GM20000 (cell line): ENCODE measurements at regions not wholly inside any gene's neighbourhood (a gene's known extent, or its start where the extent isn't known, plus 50 kb on each side); places are given as distances from the start of the nearest gene placed in this dataset.
"Not testable (repeated sequence)": the region's sequence is repeated elsewhere in the genome, so short reads cannot be mapped to it uniquely, and the experiment has no call there.

Source experiments
- DNase-seq: peaks from one replicate; pipeline ENCODE4 v3.0.0; 2012; ENCODE audit warnings: low spot score
- CTCF ChIP-seq: IDR thresholded peaks from 2 replicates; pipeline ENCODE4 v1.5.1; 2012; ENCODE audit warnings: mild to moderate bottlenecking, control low read depth; ENCODE audit errors: extremely low read depth, missing control alignments

- DNase-seq, result no peak
These were observed 747.9 kb downstream of the TMTC2 start for GRCh38 chr12:83434600-83434999.

GRCh38 chr12:83432176-83432719 is 745.5 kb downstream of the TMTC2 start:
- no peak for TF ChIP-seq CTCF
- no peak for DNase-seq

More at GRCh38 chr12:83434600-83434999, 747.9 kb downstream of the TMTC2 start:
- no peak for TF ChIP-seq CTCF

- DNase-seq, result not testable (repeated sequence)
These were observed 741.0 kb downstream of the TMTC2 start for GRCh38 chr12:83427586-83428136.

- no peak for TF ChIP-seq CTCF
- DNase-seq, result no peak
These were observed 728.3 kb downstream of the TMTC2 start for GRCh38 chr12:83414981-83415380.

- no peak for DNase-seq
- no peak for TF ChIP-seq CTCF
These were observed 722.1 kb downstream of the TMTC2 start for GRCh38 chr12:83408851-83409250.

GRCh38 chr12:83408146-83408545 is 721.4 kb downstream of the TMTC2 start:
- no peak for DNase-seq

GRCh38 chr12:83404521-83404920 is 717.8 kb downstream of the TMTC2 start:
- TF ChIP-seq CTCF, result no peak
- no peak for DNase-seq

More at GRCh38 chr12:83408146-83408545, 721.4 kb downstream of the TMTC2 start:
- no peak for TF ChIP-seq CTCF

GRCh38 chr12:83390186-83390585 is 703.5 kb downstream of the TMTC2 start:
- no peak for TF ChIP-seq CTCF
- DNase-seq, result no peak
